Activated CD4-positive, alpha-beta T cell treated with anti-CD3 and anti-CD28 coated beads, Interleukin-2, amount 10 ng/mL, durations not matched to agents 7 days and 5 days (primary cell): ENCODE measurements at regions not wholly inside any gene's neighbourhood (a gene's known extent, or its start where the extent isn't known, plus 50 kb on each side); places are given as distances from the start of the nearest gene placed in this dataset.
"Not testable (repeated sequence)": the region's sequence is repeated elsewhere in the genome, so short reads cannot be mapped to it uniquely, and the experiment has no call there.

Experiments used
- CTCF ChIA-PET: fragments of 350-600 bp; sonication (Branson Sonifier 250); formaldehyde crosslinking; loops from one replicate; lab custom pipeline; 2021; ENCODE audit warnings: antibody characterized with exemption; lab: Charles Lee
- POLR2A ChIA-PET: fragments of 350-600 bp; sonication (Branson Sonifier 250); formaldehyde crosslinking; loops from one replicate; lab custom pipeline; 2021; ENCODE audit warnings: antibody characterized with exemption; lab: Charles Lee
- DNase-seq: peaks from one replicate; pipeline ENCODE4 v3.0.0-alpha.2; 2020
- H3K27ac Mint-ChIP-seq: one replicate; pipeline ENCODE4 v1.8.0; 2021; ENCODE audit warnings: mild to moderate bottlenecking, moderate library complexity, mixed read lengths
- H3K27me3 Mint-ChIP-seq: one replicate; pipeline ENCODE4 v1.8.0; 2021; ENCODE audit warnings: mixed read lengths
- H3K36me3 Mint-ChIP-seq: one replicate; pipeline ENCODE4 v1.8.0; 2021; ENCODE audit warnings: low read depth, mixed read lengths
- H3K4me1 Mint-ChIP-seq: one replicate; pipeline ENCODE4 v1.8.0; 2021; ENCODE audit warnings: mixed read lengths
- H3K4me3 Mint-ChIP-seq: one replicate; pipeline ENCODE4 v1.8.0; 2021; ENCODE audit warnings: mild to moderate bottlenecking, moderate library complexity, mixed read lengths
- H3K9me3 Mint-ChIP-seq: one replicate; pipeline ENCODE4 v1.8.0; 2021; ENCODE audit warnings: mixed read lengths

DNA sequence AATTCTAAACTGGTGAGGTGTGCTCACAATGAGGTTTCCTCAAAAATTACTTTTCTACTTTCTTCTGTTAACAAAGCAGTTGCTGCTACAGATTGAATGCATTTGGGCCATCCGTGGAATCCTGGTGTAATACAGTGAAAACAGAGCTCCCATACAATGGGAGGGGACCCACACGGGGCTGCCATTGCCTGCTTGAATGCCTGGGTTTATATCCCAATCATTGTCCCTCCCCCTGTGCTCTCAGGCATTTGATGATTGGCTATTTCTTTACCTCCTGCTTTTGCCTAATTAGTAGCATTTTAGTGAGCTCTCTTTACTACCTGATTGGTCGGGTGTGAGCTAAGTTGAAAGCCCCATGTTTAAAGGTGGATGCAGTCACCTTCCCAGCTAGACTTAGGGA is 52.9 kb upstream of the CSF1 start:
- H3K27ac Mint-ChIP-seq, DNase-seq, H3K4me3 Mint-ChIP-seq, H3K4me1 Mint-ChIP-seq, H3K36me3 Mint-ChIP-seq, H3K9me3 Mint-ChIP-seq: not testable (repeated sequence)
- POLR2A ChIA-PET, result interaction anchor here (0.6 kb wide), 1 partner anchor 10 kb away, joined by 3 read pairs; no protein-coding TSS in a partner anchor
- CTCF ChIA-PET, result interaction anchor here (1.3 kb wide), 1 partner anchor 24 kb away, joined by 3 read pairs; no protein-coding TSS in a partner anchor
- H3K27me3 Mint-ChIP-seq, result peaks cover 27% of the 10 kb centered on the region

DNA sequence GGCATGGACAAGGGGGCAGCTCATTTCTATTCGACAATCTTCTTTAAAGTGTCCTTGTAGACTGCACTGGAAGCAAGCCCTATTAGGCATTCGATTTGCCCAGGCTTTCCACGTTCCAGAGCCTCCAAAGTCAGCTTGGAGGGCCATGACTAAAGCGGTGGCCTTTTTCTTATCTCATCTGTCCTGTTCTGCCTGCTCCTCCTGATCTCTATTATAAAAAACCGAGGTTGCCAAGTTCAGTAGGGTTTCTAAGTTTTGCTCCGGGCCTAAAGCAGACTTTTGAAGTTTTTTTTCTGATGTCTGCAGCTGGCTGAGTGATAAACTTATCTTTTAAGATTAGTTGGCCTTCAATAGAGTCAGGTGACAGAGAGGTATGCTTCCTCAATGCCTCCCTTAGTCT is 54.7 kb upstream of the CSF1 start:
- POLR2A ChIA-PET, DNase-seq, H3K4me1 Mint-ChIP-seq, H3K9me3 Mint-ChIP-seq, H3K27ac Mint-ChIP-seq, H3K4me3 Mint-ChIP-seq, H3K36me3 Mint-ChIP-seq, CTCF ChIA-PET: not testable (repeated sequence)
- peaks cover 23% of the 10 kb centered on the region for H3K27me3 Mint-ChIP-seq

DNA sequence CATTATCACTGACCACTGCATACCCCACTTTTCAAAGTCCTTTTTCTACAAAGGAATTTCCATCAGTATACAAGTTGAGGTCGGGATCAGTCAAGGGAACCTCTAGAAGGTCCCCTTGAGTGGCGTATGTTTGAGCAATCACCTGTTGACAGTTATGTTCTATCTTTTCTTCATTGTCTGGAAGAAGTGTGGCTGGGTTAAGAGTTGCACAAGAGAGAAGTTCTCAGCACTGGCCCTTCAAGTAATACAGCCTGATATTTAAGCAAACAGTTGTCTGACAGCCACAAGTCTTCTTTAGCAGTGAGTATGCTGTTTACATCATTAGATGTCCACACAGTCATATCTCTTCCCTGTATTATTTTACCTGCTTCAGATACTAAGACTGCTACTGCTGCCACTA is 56.7 kb upstream of the CSF1 start:
- H3K9me3 Mint-ChIP-seq, H3K4me3 Mint-ChIP-seq, H3K27me3 Mint-ChIP-seq, DNase-seq, POLR2A ChIA-PET, H3K4me1 Mint-ChIP-seq, H3K27ac Mint-ChIP-seq, H3K36me3 Mint-ChIP-seq: not testable (repeated sequence)
- CTCF ChIA-PET, result interaction anchor here (0.9 kb wide), 1 partner anchor 14 kb away, joined by 3 read pairs; no protein-coding TSS in a partner anchor

DNA sequence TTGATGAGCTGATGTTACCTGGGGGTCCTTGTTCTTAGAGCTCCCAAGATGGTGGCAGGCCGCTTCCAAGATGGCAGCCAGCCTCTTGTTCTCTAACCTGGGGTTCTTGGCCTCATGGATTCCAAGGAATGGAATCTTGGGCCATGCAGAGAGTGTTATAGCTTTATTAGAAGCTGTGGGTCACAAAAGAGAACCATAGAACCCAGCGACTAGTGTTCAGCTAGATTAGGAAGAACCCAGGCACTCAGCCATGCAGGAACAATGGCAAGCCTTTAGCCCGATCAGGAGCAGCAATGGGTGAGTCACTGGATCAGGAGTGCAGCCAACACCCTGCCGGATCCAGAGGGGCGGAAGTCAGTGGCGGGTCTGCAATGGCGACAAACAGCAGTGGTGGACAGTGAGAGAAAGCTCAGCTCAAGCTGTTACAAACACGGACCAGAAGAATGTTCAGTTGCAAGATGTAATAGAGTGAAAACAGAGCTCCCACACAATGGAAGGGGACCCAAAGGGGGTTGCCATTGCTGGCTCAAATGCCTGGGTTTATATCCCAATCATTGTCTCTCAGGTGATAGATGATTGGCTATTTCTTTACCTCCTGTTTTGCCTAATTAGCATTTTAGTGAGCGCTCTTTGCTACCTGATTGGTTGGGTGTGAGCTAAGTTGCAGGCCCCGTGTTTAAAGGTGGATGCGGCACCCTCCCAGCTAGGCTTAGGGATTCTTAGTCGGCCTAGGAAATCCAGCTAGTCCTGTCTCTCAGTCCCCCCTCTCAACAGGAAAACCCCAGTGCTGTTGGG is 58.2 kb upstream of the CSF1 start:
- DNase-seq, H3K4me1 Mint-ChIP-seq, H3K9me3 Mint-ChIP-seq, H3K27ac Mint-ChIP-seq, POLR2A ChIA-PET, H3K27me3 Mint-ChIP-seq, H3K36me3 Mint-ChIP-seq, H3K4me3 Mint-ChIP-seq: not testable (repeated sequence)
- CTCF ChIA-PET, result interaction anchor here (0.9 to 1.5 kb wide), 2 partner anchors 12 to 15 kb away, joined by 3 to 4 read pairs; no protein-coding TSS in a partner anchor

DNA sequence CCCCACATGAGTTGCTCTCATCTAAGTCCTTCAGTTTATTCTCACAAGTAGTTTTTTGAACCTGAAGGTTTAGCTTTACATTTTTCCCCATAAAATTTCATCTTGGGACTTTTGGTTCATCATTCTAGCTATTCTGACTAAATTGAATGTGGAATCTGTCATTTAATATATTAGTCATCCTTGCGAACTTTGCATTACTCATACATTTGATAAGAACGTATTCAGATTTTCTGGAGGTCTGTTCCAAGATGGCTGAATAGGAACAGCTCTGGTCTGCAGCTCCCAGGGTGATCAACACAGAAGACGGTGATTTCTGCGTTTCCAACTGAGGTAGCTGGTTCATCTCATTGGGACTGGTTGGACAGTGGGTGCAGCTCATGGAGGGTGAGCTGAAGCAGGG is 59.8 kb upstream of the CSF1 start:
- no peak for DNase-seq
- H3K27me3 Mint-ChIP-seq, result no peaks in the 10 kb centered on the region
- H3K4me1 Mint-ChIP-seq, result no peaks in the 10 kb centered on the region
- H3K36me3 Mint-ChIP-seq, result no peaks in the 10 kb centered on the region
- no peak overlapping the region for H3K27ac Mint-ChIP-seq
- POLR2A ChIA-PET, result no interaction called here
- CTCF ChIA-PET, result interaction anchor here (1.2 to 1.6 kb wide), 4 partner anchors 14 to 237 kb away, joined by 3 to 4 read pairs (median 4); no protein-coding TSS in a partner anchor
- no peak overlapping the region for H3K4me3 Mint-ChIP-seq
- H3K9me3 Mint-ChIP-seq, result no peaks in the 10 kb centered on the region

DNA sequence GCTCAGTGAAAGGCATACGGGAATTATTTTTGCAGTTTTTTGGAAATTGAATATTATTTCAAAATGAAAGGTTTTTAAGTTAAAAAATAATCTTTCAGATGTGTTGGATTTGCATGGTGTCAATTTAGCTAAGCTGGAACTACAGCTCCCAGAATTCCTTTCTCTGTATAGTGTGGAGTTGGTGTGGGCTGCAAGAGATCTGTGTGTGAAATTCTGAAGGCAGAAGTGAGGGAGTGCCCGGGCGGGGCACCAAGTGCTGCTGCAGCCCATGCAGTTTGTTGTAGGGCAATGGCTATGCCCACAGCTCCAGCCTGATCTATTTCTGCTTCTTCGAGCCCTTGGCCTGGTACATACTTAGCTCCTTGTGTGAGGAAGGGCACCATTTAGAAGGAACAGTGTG is 60.5 kb upstream of the CSF1 start:
- no peaks in the 10 kb centered on the region for H3K4me1 Mint-ChIP-seq
- no peak overlapping the region for H3K4me3 Mint-ChIP-seq
- DNase-seq, result no peak
- H3K36me3 Mint-ChIP-seq, result no peaks in the 10 kb centered on the region
- POLR2A ChIA-PET, result no interaction called here
- CTCF ChIA-PET, result interaction anchor here (1.4 to 1.6 kb wide), 2 partner anchors 14 to 155 kb away, joined by 3 to 4 read pairs; no protein-coding TSS in a partner anchor
- no peaks in the 10 kb centered on the region for H3K9me3 Mint-ChIP-seq
- no peak overlapping the region for H3K27ac Mint-ChIP-seq
- no peaks in the 10 kb centered on the region for H3K27me3 Mint-ChIP-seq

DNA sequence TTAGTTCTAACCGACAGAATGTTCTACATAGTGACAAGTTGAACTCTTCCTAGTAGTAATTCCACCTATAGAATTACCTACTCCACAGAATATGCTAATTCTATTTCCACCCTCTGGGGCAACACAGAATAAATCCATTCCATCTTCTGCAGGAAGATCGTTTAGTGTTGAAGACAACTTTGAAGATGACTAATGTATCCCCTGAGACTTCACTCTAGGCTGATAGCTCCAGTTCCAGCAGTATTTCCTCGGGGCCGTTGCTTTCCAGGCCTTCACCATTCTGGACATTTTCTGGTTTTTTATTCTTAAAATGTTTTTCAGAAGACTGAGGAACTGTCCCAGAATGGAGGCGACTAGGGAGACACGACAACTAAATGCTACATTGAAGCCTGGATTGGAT is 61.0 kb upstream of the CSF1 start:
- H3K27ac Mint-ChIP-seq, result no peak overlapping the region

DNA sequence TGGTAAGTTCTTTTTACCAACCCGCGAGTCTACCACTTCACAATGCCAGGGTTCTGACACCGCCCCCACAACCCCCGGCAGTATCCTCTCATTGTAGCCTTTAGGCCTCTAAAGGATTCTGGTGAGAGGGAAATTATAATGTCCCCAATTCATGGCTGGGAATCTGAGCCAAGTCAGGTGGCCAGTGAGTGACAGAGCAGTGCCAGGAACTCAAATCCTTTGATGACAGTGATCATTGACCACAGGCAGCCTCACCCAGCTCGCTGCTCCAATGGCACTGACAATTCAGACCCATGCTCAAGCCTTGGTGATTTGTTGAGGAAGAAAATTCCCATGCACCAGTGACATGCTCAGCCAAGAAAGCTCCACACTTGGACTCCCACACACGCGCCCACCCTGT is 63.4 kb upstream of the CSF1 start:
- DNase-seq, result no peak
- ChIA-PET POLR2A (no interaction called here), CTCF (interaction anchor here (0.6 to 2.7 kb wide), 3 partner anchors 13 to 364 kb away, joined by 3 to 11 read pairs (median 4); no protein-coding TSS in a partner anchor)
- H3K9me3 Mint-ChIP-seq, result no peaks in the 10 kb centered on the region
- H3K4me1 Mint-ChIP-seq, result no peaks in the 10 kb centered on the region
- no peaks in the 10 kb centered on the region for H3K27me3 Mint-ChIP-seq
- H3K36me3 Mint-ChIP-seq, result no peaks in the 10 kb centered on the region
- H3K27ac Mint-ChIP-seq, result no peak overlapping the region
- no peak overlapping the region for H3K4me3 Mint-ChIP-seq

More for the DNA sequence above, 61.0 kb upstream of the CSF1 start:
- ChIA-PET CTCF (interaction anchor here (1.4 kb wide), 1 partner anchor 156 kb away, joined by 4 read pairs; no protein-coding TSS in a partner anchor), POLR2A (no interaction called here)
- no peaks in the 10 kb centered on the region for H3K9me3 Mint-ChIP-seq
- no peak for DNase-seq
- no peaks in the 10 kb centered on the region for H3K36me3 Mint-ChIP-seq
- no peak overlapping the region for H3K4me3 Mint-ChIP-seq
- H3K27me3 Mint-ChIP-seq, result no peaks in the 10 kb centered on the region
- no peaks in the 10 kb centered on the region for H3K4me1 Mint-ChIP-seq

DNA sequence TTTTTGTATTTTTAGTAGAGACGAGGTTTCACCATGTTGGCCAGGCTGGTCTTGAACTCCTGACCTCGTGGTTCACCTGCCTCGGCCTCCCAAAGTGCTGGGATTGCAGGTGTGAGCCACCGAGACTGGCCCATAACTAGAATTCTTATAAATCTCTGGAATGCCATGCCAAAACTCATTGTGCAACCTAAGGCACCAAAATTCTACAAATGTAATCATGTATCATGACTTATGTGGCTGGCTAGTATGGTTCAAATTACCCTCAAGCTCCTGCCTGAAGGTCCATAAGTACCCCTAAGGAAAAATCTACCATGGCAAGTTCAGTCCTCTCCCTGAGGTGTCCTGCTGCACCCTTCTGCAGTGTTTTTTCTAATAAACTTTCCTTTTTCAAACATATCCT is 63.8 kb upstream of the CSF1 start:
- no peak for DNase-seq
- ChIA-PET POLR2A (no interaction called here), CTCF (interaction anchor here (1.1 to 2.7 kb wide), 3 partner anchors 13 to 42 kb away, joined by 3 to 11 read pairs (median 4); no protein-coding TSS in a partner anchor)
- Mint-ChIP-seq H3K4me3 (no peak overlapping the region), H3K9me3 (no peaks in the 10 kb centered on the region), H3K4me1 (no peaks in the 10 kb centered on the region), H3K27ac (no peak overlapping the region), H3K36me3 (no peaks in the 10 kb centered on the region), H3K27me3 (no peaks in the 10 kb centered on the region)

DNA sequence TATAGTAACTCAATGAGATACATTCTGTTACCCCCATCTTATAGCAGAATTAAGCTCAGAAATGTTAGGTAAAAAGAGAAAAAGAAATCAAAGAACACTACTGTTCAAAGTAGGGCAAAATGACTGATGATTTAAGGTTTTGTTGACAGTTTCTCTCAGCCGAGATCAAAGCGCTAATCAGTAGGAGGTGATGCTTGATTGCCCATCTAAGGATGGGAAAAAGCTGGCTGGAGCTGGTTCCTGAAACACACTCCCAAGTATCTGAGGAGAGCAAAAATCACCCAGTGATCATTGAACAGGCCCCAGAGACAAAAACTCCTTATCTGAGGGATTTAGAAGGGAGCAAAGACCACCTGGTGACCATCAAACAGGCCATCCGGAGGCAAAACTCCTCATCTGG is 64.5 kb upstream of the CSF1 start:
- H3K4me1 Mint-ChIP-seq, result no peaks in the 10 kb centered on the region
- H3K27me3 Mint-ChIP-seq, result no peaks in the 10 kb centered on the region
- H3K4me3 Mint-ChIP-seq, result no peak overlapping the region
- POLR2A ChIA-PET, result no interaction called here
- no peak for DNase-seq
- H3K9me3 Mint-ChIP-seq, result no peaks in the 10 kb centered on the region
- H3K27ac Mint-ChIP-seq, result no peak overlapping the region
- CTCF ChIA-PET, result interaction anchor here (1.1 to 2.7 kb wide), 4 partner anchors 12 to 43 kb away, joined by 3 to 11 read pairs (median 4); no protein-coding TSS in a partner anchor
- no peaks in the 10 kb centered on the region for H3K36me3 Mint-ChIP-seq

DNA sequence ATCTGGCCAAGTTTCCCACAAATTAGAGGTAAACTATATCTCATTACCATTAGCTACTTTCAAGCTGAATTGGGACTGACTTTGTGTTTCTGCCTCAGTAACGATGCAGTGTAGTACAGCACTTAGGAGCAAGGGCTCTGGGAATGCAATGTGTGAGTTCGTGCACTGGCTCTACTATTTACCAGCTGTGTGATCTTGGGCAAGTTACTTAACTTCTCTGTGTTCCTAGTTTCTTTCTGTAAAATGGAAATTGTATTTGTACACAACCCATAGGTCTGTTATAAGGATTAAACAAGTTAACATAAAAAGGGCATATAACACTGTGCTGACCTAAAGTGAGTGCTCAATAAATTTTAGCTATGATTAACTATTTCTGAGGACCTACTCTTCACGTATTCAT is 65.0 kb upstream of the CSF1 start:
- Mint-ChIP-seq H3K36me3 (no peaks in the 10 kb centered on the region), H3K4me1 (no peaks in the 10 kb centered on the region), H3K9me3 (no peaks in the 10 kb centered on the region), H3K27me3 (no peaks in the 10 kb centered on the region), H3K4me3 (no peak overlapping the region), H3K27ac (no peak overlapping the region)
- ChIA-PET CTCF (interaction anchor here (1.2 to 2.0 kb wide), 3 partner anchors 11 to 44 kb away, joined by 3 to 5 read pairs (median 4); no protein-coding TSS in a partner anchor), POLR2A (no interaction called here)
- DNase-seq, result no peak

DNA sequence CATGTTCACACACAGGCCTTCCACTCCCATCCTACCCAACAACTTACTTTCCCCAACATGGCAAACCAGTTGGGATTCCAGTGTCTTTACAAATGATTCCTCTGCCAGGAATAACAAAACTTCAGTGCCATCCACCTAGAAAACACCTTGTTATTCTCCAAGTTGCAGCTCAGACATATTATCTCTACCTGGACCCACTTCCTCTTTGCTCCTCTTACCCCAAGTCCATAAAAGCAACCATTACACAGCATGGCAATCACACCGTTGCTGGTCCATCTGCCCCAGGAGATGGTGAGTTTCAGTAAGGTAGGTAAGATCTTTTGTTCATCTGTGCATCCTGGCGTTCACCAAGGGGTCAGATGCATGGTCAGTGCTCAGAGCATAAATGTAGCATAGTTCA is 66.0 kb upstream of the CSF1 start:
- no peak overlapping the region for H3K27ac Mint-ChIP-seq
- no peaks in the 10 kb centered on the region for H3K9me3 Mint-ChIP-seq
- no peak for DNase-seq
- H3K4me3 Mint-ChIP-seq, result no peak overlapping the region
- H3K27me3 Mint-ChIP-seq, result no peaks in the 10 kb centered on the region
- no peaks in the 10 kb centered on the region for H3K4me1 Mint-ChIP-seq
- no peaks in the 10 kb centered on the region for H3K36me3 Mint-ChIP-seq
- ChIA-PET CTCF (interaction anchor here (1.0 to 2.0 kb wide), 4 partner anchors 10 to 45 kb away, joined by 3 to 5 read pairs (median 4); no protein-coding TSS in a partner anchor), POLR2A (no interaction called here)

DNA sequence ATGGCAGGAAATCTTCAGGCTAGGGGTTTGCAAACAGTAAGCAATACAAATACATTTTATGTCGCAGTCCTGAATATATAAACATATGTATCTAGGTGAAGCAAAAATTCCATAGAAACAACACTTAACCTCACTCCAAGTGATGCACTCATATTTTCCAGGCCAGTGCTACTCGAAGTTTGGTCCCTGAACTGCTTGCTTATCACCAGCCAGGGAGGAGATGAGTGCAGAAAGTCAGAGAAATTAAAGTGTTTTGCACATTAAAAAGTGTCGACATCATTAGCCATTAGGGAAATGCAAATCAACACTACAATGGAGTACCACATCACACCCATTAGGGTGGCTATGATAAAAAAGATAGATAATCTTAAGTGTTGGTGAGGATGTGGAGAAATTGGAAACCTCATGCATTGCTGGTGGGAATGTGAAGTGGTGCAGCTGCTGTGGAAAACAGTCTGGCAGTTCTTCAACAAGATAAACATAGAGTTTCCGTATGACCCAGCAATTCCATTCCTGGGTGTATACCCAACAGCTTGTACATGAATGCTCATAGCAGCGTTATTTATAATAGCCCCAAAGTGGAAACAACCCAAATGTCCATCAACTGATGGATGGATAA is 70.5 kb upstream of the CSF1 start:
- Mint-ChIP-seq H3K4me3 (no peak overlapping the region), H3K36me3 (no peaks in the 10 kb centered on the region), H3K27ac (no peak overlapping the region), H3K4me1 (no peaks in the 10 kb centered on the region), H3K9me3 (peaks cover 7% of the 10 kb centered on the region), H3K27me3 (peaks cover 2% of the 10 kb centered on the region)
- POLR2A ChIA-PET, result no interaction called here
- CTCF ChIA-PET, result interaction anchor here (1.3 kb wide), 1 partner anchor 40 kb away, joined by 3 read pairs; no protein-coding TSS in a partner anchor
- no peak for DNase-seq
